HFF-Myc (cell line): ENCODE measurements at regions not wholly inside any gene's neighbourhood (a gene's known extent, or its start where the extent isn't known, plus 50 kb on each side); places are given as distances from the start of the nearest gene placed in this dataset.

Experiments used
- DNase-seq: peaks from one replicate; pipeline ENCODE4 v3.0.0-alpha.2; 2011; ENCODE audit warnings: low read depth; ENCODE audit errors: extremely low read depth
- H3K4me3 ChIP-seq: replicated peaks from 2 replicates; pipeline ENCODE4 v1.5.1; 2011; ENCODE audit warnings: low read depth, mild to moderate bottlenecking, control low read depth, low read length
- CTCF ChIP-seq: IDR thresholded peaks from 2 replicates; pipeline ENCODE4 v1.5.1; 2012; ENCODE audit warnings: mild to moderate bottlenecking, low read depth, low read length, control low read depth; ENCODE audit errors: missing control alignments

- no peak for DNase-seq
- H3K4me3 ChIP-seq = no peak overlapping the region
- no peak for TF ChIP-seq CTCF
Observed at GRCh38 chr6:91164105-91164504, 577.2 kb upstream of the MAP3K7 start.

GRCh38 chr6:91161246-91161645 is 574.4 kb upstream of the MAP3K7 start:
- no peak overlapping the region for H3K4me3 ChIP-seq
- DNase-seq = no peak
- no peak for TF ChIP-seq CTCF

- no peak for TF ChIP-seq CTCF
- DNase-seq = no peak
- H3K4me3 ChIP-seq = no peak overlapping the region
Observed at GRCh38 chr6:91155129-91155785, 568.4 kb upstream of the MAP3K7 start.

GRCh38 chr6:91152824-91153223 is 566.0 kb upstream of the MAP3K7 start:
- no peak for DNase-seq
- H3K4me3 ChIP-seq = no peak overlapping the region
- TF ChIP-seq CTCF = no peak

GRCh38 chr6:91149956-91150705 is 563.3 kb upstream of the MAP3K7 start:
- no peak for TF ChIP-seq CTCF

GRCh38 chr6:91149246-91149955 is 562.5 kb upstream of the MAP3K7 start:
- no peak for DNase-seq
- TF ChIP-seq CTCF = no peak
- H3K4me3 ChIP-seq = no peak overlapping the region

More at GRCh38 chr6:91149956-91150705, 563.3 kb upstream of the MAP3K7 start:
- no peak overlapping the region for H3K4me3 ChIP-seq
- DNase-seq = no peak
